ENCODE measurements at regions not wholly inside any gene's neighbourhood (a gene's known extent, or its start where the extent isn't known, plus 50 kb on each side); places are given as distances from the start of the nearest gene placed in this dataset.

GRCh38 chr17:70517816-70518215, 348.5 kb downstream of the KCNJ2 start:
- H3K14ac ChIP-seq (ENCODE audit: insufficient read length), result no peak overlapping the region
- no peak overlapping the region for H2AFZ ChIP-seq (ENCODE audit: low read length)
- H4K8ac ChIP-seq (ENCODE audit: extremely low read depth, insufficient read depth, low read length), result no peak overlapping the region
- no peaks in the 10 kb centered on the region for H4K20me1 ChIP-seq (replicated peaks in 1 of 2; ENCODE audit: control insufficient read depth in 1 of 2, insufficient read depth in 2 of 2, low read length in 2 of 2)
- H4K91ac ChIP-seq (replicated peaks; ENCODE audit: insufficient read length, low read length), result no peak overlapping the region
- DNase-seq (ENCODE audit: low read depth in 1 of 2, low spot score in 2 of 2), result no peak
- H3K4ac ChIP-seq (replicated peaks; ENCODE audit: insufficient read length, low read depth, low read length), result no peak overlapping the region
- no peaks in the 10 kb centered on the region for H3K9me3 ChIP-seq (ENCODE audit: insufficient read depth in 2 of 2, low read depth in 1 of 2, low read length in 1 of 2)
- no peak overlapping the region for H3K56ac ChIP-seq (replicated peaks; ENCODE audit: insufficient read length, low read depth, low read length)
- no peak overlapping the region for H2AK5ac ChIP-seq (ENCODE audit: low read depth, low read length)
- H2BK5ac ChIP-seq (ENCODE audit: low read depth, low read length), result no peak overlapping the region
- no peak overlapping the region for H2BK120ac ChIP-seq (replicated peaks; ENCODE audit: low read depth, low read length)
- H3K4me1 ChIP-seq (replicated peaks in 1 of 4; ENCODE audit: control insufficient read depth in 3 of 4, insufficient read depth in 4 of 4, low read length in 3 of 4), result no peaks in the 10 kb centered on the region
- no peak overlapping the region for H3K4me3 ChIP-seq (ENCODE audit: extremely low read depth in 1 of 4, insufficient read depth in 2 of 4, low read depth in 3 of 4, low read length in 4 of 4)
- no peak overlapping the region for H3K23ac ChIP-seq (ENCODE audit: insufficient read length)
- no peak for TF ChIP-seq RFX5 (IDR thresholded peaks at IDR 0.05; ENCODE audit: borderline replicate concordance, low read depth, low read length)
- TF ChIP-seq EGR1 (IDR thresholded peaks at IDR 0.05; ENCODE audit: borderline replicate concordance, low read depth, low read length), result no peak
- no peak for TF ChIP-seq CBX5 (IDR thresholded peaks at IDR 0.05; ENCODE audit: low read depth, low read length)
- no peak for TF ChIP-seq E2F6 (IDR thresholded peaks at IDR 0.05)
- no peak for TF ChIP-seq GTF2F1 (IDR thresholded peaks at IDR 0.05; ENCODE audit: borderline replicate concordance, low read depth, low read length)
- no peak for TF ChIP-seq TEAD4 (IDR thresholded peaks at IDR 0.05; ENCODE audit: low read depth, low read length)
- no peak for TF ChIP-seq EP300 (IDR thresholded peaks at IDR 0.05; ENCODE audit: borderline replicate concordance in 1 of 2, low read depth in 2 of 2, low read length in 2 of 2)
- no peak for TF ChIP-seq KDM4A (IDR thresholded peaks at IDR 0.05; ENCODE audit: low read depth, low read length, severe bottlenecking)
- TF ChIP-seq HDAC2 (IDR thresholded peaks at IDR 0.05; ENCODE audit: borderline replicate concordance in 1 of 2, low read depth in 2 of 2, low read length in 2 of 2), result no peak
- TF ChIP-seq YY1 (IDR thresholded peaks at IDR 0.05; ENCODE audit: low read depth, low read length), result no peak
- no peak for TF ChIP-seq EZH2 (IDR thresholded peaks at IDR 0.05; ENCODE audit: low read depth, low read length, severe bottlenecking)
- no peak for TF ChIP-seq POU5F1 (IDR thresholded peaks at IDR 0.05; ENCODE audit: low read depth, low read length)
- no peak for TF ChIP-seq SIN3A (conservative IDR thresholded peaks at IDR 0.05 in 1 of 2, IDR thresholded peaks at IDR 0.05 in 1 of 2; ENCODE audit: low read depth in 1 of 2, low read length in 2 of 2)
- TF ChIP-seq CHD1 (IDR thresholded peaks at IDR 0.05; ENCODE audit: low read depth, low read length), result no peak
- no peak for TF ChIP-seq BRCA1 (IDR thresholded peaks at IDR 0.05; ENCODE audit: low read depth, low read length)
- H3K79me1 ChIP-seq (ENCODE audit: low read depth, low read length), result no peaks in the 10 kb centered on the region
- no peak overlapping the region for H2BK15ac ChIP-seq (ENCODE audit: low read length)
- no peak overlapping the region for H3K27ac ChIP-seq (ENCODE audit: low read depth, low read length)
- no peak overlapping the region for H2BK12ac ChIP-seq (ENCODE audit: low read depth, low read length)
- POLR2A ChIA-PET (ENCODE audit: partially characterized antibody), result no interaction called here
- H3K27me3 ChIP-seq (replicated peaks in 1 of 4; ENCODE audit: control insufficient read depth in 3 of 4, extremely low read depth in 1 of 4, insufficient read depth in 3 of 4, low read length in 3 of 4), result no peaks in the 10 kb centered on the region
- no peaks in the 10 kb centered on the region for H3K36me3 ChIP-seq (ENCODE audit: control insufficient read depth in 2 of 4, insufficient read depth in 4 of 4, low read length in 3 of 4)
- H3K4me2 ChIP-seq (ENCODE audit: insufficient read depth in 1 of 2, low read depth in 2 of 2, low read length in 2 of 2), result no peak overlapping the region
- H2BK20ac ChIP-seq (ENCODE audit: low read length), result no peak overlapping the region
- CTCF ChIA-PET (ENCODE audit: partially characterized antibody), result no interaction called here
- H3K18ac ChIP-seq (ENCODE audit: extremely low read depth, low read length), result no peak overlapping the region
- no peaks in the 10 kb centered on the region for H3K23me2 ChIP-seq (ENCODE audit: low read depth, low read length)
- H4K5ac ChIP-seq (ENCODE audit: insufficient read length, low read depth, low read length), result no peak overlapping the region
- H3K79me2 ChIP-seq (ENCODE audit: control insufficient read depth in 1 of 2, insufficient read depth in 2 of 2, low read length in 2 of 2), result no peaks in the 10 kb centered on the region
- H3K9ac ChIP-seq (replicated peaks in 1 of 4; ENCODE audit: extremely low read depth in 1 of 4, low read depth in 3 of 4, low read length in 3 of 4), result no peak overlapping the region
- no peak for FAIRE-seq
